ENCODE measurements at regions not wholly inside any gene's neighbourhood (a gene's known extent, or its start where the extent isn't known, plus 50 kb on each side); places are given as distances from the start of the nearest gene placed in this dataset.

DNA sequence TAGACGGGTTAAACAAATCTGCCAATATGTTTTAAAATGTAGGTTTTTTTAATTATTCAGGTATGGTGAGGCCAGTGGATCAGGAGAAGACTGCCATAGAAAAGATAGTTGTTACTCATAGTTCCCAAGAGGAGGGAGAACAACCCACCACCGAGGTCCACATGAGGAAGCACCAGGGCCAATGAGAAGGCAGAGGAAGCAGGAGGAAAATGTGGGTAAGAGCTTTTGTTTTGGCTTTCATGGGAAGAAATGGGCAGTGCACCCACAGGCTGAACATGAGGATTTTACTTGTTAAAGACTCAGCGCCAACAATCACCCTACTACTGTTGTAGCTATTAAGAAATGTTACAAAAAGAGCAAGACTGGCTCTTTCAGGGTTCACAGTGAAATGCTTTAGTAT lies 191.8 kb upstream of the HNMT start:
- Histone ChIP-seq H3K36me3 (no peaks in the 10 kb centered on the region), H3K27ac (no peak overlapping the region), H3K9me3 (no peaks in the 10 kb centered on the region), H3K4me1 (no peaks in the 10 kb centered on the region), H3K27me3 (no peaks in the 10 kb centered on the region), H3K4me3 (no peak overlapping the region)
- DNase-seq, result no peak
- WGBS, 2 donors (ENCODE audit: low coverage in 1 of 2), result 74 to 76% methylated on average over 3 of the region's 3 CpGs
- TF ChIP-seq POLR2AphosphoS5 (IDR thresholded peaks at IDR 0.05) (no peak), EP300 (IDR thresholded peaks at IDR 0.05; ENCODE audit: low read depth) (no peak), POLR2A (IDR thresholded peaks at IDR 0.05) (no peak)
- TF ChIP-seq, protein P1, sequence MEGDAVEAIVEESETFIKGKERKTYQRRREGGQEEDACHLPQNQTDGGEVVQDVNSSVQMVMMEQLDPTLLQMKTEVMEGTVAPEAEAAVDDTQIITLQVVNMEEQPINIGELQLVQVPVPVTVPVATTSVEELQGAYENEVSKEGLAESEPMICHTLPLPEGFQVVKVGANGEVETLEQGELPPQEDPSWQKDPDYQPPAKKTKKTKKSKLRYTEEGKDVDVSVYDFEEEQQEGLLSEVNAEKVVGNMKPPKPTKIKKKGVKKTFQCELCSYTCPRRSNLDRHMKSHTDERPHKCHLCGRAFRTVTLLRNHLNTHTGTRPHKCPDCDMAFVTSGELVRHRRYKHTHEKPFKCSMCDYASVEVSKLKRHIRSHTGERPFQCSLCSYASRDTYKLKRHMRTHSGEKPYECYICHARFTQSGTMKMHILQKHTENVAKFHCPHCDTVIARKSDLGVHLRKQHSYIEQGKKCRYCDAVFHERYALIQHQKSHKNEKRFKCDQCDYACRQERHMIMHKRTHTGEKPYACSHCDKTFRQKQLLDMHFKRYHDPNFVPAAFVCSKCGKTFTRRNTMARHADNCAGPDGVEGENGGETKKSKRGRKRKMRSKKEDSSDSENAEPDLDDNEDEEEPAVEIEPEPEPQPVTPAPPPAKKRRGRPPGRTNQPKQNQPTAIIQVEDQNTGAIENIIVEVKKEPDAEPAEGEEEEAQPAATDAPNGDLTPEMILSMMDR (IDR thresholded peaks at IDR 0.05), result no peak
- in situ Hi-C loops (cut with MboI; ENCODE audit: low pct_ligation_motif_present in 1 of 4, low pct_unique_long_range_greater_than_20kb in 1 of 4, low sequenced_read_pairs in 3 of 4), result no loop called here
- intact Hi-C loops (cut with DNase I; ENCODE audit: low total_unique reads), result no loop called here

GRCh38 chr2:137775529-137775928 lies 188.7 kb upstream of the HNMT start:
- WGBS, 2 donors (ENCODE audit: low coverage in 1 of 2), result 13 to 21% methylated on average over 3 of the region's 3 CpGs
- intact Hi-C loops (cut with DNase I; ENCODE audit: low total_unique reads) (no loop called here), in situ Hi-C loops (cut with MboI; ENCODE audit: low pct_ligation_motif_present in 1 of 4, low pct_unique_long_range_greater_than_20kb in 1 of 4, low sequenced_read_pairs in 3 of 4) (no loop called here)
- Histone ChIP-seq H3K9me3 (no peaks in the 10 kb centered on the region), H3K4me3 (no peak overlapping the region), H3K4me1 (no peaks in the 10 kb centered on the region), H3K36me3 (no peaks in the 10 kb centered on the region), H3K27me3 (no peaks in the 10 kb centered on the region), H3K27ac (no peak overlapping the region)
- TF ChIP-seq EP300 (IDR thresholded peaks at IDR 0.05; ENCODE audit: low read depth), result no peak
- TF ChIP-seq POLR2AphosphoS5 (IDR thresholded peaks at IDR 0.05), result no peak
- TF ChIP-seq, protein P1 (IDR thresholded peaks at IDR 0.05), result no peak
- TF ChIP-seq POLR2A (IDR thresholded peaks at IDR 0.05), result no peak
- no peak for DNase-seq

- in situ Hi-C loops (cut with MboI; ENCODE audit: low pct_ligation_motif_present in 1 of 4, low pct_unique_long_range_greater_than_20kb in 1 of 4, low sequenced_read_pairs in 3 of 4) (no loop called here), intact Hi-C loops (cut with DNase I; ENCODE audit: low total_unique reads) (no loop called here)
- TF ChIP-seq POLR2A (IDR thresholded peaks at IDR 0.05) (no peak), POLR2AphosphoS5 (IDR thresholded peaks at IDR 0.05) (no peak), EP300 (IDR thresholded peaks at IDR 0.05; ENCODE audit: low read depth) (no peak)
- TF ChIP-seq, protein P1 (IDR thresholded peaks at IDR 0.05), result no peak
- WGBS, 2 donors (ENCODE audit: low coverage in 1 of 2), result 65 to 85% methylated on average over 3 of the region's 3 CpGs
- no peak for DNase-seq
- no peaks in the 10 kb centered on the region for H3K4me1 ChIP-seq
- no peak overlapping the region for H3K27ac ChIP-seq
- H3K4me3 ChIP-seq, result no peak overlapping the region
- H3K27me3 ChIP-seq, result no peaks in the 10 kb centered on the region
- H3K9me3 ChIP-seq, result no peaks in the 10 kb centered on the region
- H3K36me3 ChIP-seq, result no peaks in the 10 kb centered on the region
These were observed 187.6 kb upstream of the HNMT start for GRCh38 chr2:137776697-137777096.

DNA sequence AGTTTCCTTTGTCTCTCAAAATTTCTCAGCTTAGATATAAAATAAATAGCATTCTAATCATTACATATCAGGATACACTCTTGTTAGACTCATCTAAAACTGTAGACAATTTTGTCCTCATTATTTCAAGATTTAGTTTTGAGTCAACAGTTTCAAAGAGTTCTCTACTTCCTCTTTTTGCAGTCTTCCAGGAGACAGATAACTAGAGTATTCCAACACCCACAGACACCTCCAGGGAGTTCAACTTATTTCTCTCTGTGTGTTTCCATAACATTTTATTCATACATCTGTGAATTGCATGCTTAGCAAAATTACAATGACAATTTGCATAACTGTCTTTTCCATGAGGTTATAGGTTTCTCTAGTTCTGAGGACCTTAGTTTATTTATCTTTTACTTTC lies 166.6 kb upstream of the HNMT start:
- no peaks in the 10 kb centered on the region for H3K27me3 ChIP-seq
- TF ChIP-seq, protein P1 (IDR thresholded peaks at IDR 0.05), result no peak
- TF ChIP-seq POLR2AphosphoS5 (IDR thresholded peaks at IDR 0.05) (no peak), POLR2A (IDR thresholded peaks at IDR 0.05) (no peak), EP300 (IDR thresholded peaks at IDR 0.05; ENCODE audit: low read depth) (no peak)
- in situ Hi-C loops (cut with MboI; ENCODE audit: low pct_ligation_motif_present in 1 of 4, low pct_unique_long_range_greater_than_20kb in 1 of 4, low sequenced_read_pairs in 3 of 4) (no loop called here), intact Hi-C loops (cut with DNase I; ENCODE audit: low total_unique reads) (no loop called here)
- no peak overlapping the region for H3K27ac ChIP-seq
- no peaks in the 10 kb centered on the region for H3K4me1 ChIP-seq
- DNase-seq, result no peak
- H3K4me3 ChIP-seq, result no peak overlapping the region
- H3K9me3 ChIP-seq, result no peaks in the 10 kb centered on the region
- no peaks in the 10 kb centered on the region for H3K36me3 ChIP-seq
